ENCODE measurements at regions not wholly inside any gene's neighbourhood (a gene's known extent, or its start where the extent isn't known, plus 50 kb on each side); places are given as distances from the start of the nearest gene placed in this dataset.
"Not testable (repeated sequence)": the region's sequence is repeated elsewhere in the genome, so short reads cannot be mapped to it uniquely, and the experiment has no call there.

DNA sequence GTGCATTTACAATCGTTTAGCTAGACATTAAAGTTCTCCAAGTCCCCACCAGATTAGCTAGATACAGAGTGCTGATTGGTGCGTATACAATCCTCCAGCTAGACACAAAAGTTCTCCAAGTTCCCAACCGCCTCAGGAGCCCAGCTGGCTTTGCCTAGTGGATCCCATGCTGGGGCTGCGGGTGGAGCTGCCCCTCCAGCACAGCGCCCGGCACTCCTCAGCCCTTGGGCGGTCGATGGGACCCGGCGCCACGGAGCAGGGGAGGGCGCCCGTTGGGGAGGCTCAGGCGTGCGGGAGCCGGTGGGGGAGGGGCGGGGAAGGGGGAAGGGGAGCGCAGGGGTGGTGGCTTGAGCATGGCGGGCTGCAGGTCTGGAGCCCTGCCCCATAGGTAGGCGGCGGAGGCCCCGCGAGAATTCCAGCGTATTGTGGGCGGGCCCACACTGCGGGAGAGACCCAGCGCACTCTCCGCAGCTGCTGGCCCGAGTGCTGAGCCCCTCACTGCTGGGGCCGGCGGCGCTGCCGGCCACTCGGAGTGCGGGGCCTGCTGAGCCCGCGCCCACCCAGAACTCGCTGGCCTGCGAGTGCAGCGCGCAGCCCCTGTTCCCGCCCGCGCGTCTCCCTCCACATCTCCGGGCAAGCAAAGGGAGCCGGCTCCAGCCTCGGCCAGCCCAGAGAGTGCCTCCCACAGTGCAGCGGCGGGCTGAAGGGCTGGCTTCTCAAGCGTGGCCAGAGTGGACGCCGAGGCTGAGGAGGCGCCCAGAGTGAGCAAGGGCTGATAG, 907.5 kb downstream of the CDH8 start:
- no peaks in the 10 kb centered on the region for H3K9me3 ChIP-seq (ENCODE audit: low read depth, low read length)
- H3K4me1 ChIP-seq (ENCODE audit: insufficient read depth, low read length) = no peaks in the 10 kb centered on the region
- H3K27me3 ChIP-seq (ENCODE audit: insufficient read depth, low read length) = no peaks in the 10 kb centered on the region
- peak; percentile 18 for DNase-seq (ENCODE audit: insufficient read length, low spot score, missing footprints)
- H3K36me3 ChIP-seq (ENCODE audit: insufficient read depth, low read length) = no peaks in the 10 kb centered on the region
- H3K4me2 ChIP-seq (ENCODE audit: insufficient read depth, low read length) = no peak overlapping the region
- no peak overlapping the region for H3K27ac ChIP-seq (ENCODE audit: low read depth, low read length)
- H4K20me1 ChIP-seq (ENCODE audit: insufficient read depth, low read length) = no peaks in the 10 kb centered on the region
- no peak overlapping the region for H2AFZ ChIP-seq (ENCODE audit: low read length)
- H3K4me3 ChIP-seq (ENCODE audit: insufficient read depth, low read length) = no peak overlapping the region
- H3K79me2 ChIP-seq (ENCODE audit: insufficient read depth, low read length) = no peaks in the 10 kb centered on the region
- TF ChIP-seq, protein P1, sequence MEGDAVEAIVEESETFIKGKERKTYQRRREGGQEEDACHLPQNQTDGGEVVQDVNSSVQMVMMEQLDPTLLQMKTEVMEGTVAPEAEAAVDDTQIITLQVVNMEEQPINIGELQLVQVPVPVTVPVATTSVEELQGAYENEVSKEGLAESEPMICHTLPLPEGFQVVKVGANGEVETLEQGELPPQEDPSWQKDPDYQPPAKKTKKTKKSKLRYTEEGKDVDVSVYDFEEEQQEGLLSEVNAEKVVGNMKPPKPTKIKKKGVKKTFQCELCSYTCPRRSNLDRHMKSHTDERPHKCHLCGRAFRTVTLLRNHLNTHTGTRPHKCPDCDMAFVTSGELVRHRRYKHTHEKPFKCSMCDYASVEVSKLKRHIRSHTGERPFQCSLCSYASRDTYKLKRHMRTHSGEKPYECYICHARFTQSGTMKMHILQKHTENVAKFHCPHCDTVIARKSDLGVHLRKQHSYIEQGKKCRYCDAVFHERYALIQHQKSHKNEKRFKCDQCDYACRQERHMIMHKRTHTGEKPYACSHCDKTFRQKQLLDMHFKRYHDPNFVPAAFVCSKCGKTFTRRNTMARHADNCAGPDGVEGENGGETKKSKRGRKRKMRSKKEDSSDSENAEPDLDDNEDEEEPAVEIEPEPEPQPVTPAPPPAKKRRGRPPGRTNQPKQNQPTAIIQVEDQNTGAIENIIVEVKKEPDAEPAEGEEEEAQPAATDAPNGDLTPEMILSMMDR (IDR thresholded peaks at IDR 0.05; ENCODE audit: extremely low read depth, low read depth, low read length) = no peak

DNA sequence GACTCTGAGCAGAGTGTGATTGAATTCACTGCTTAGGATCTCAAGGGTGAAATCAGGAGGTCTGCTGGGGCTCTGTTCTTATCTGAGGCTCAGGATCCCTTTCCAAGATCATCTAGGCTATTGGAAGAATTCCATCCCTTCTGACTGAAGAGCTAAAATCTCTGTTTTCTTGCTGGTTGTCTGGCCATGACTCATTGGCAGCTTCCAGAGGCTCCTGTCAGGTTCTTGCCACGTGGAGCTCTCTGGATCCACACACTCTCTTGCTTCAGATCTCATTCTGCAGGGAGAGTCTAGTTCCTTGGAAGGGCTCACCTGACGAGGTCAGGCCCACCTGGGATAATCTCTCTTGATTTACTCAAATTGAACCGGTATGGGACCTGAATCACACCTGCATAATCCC, 930.7 kb downstream of the CDH8 start:
- H3K4me2 ChIP-seq (ENCODE audit: insufficient read depth, low read length) = no peak overlapping the region
- H3K36me3 ChIP-seq (ENCODE audit: insufficient read depth, low read length) = no peaks in the 10 kb centered on the region
- no peaks in the 10 kb centered on the region for H3K27me3 ChIP-seq (ENCODE audit: insufficient read depth, low read length)
- no peak overlapping the region for H3K27ac ChIP-seq (ENCODE audit: low read depth, low read length)
- no peaks in the 10 kb centered on the region for H4K20me1 ChIP-seq (ENCODE audit: insufficient read depth, low read length)
- H2AFZ ChIP-seq (ENCODE audit: low read length) = no peak overlapping the region
- no peaks in the 10 kb centered on the region for H3K4me1 ChIP-seq (ENCODE audit: insufficient read depth, low read length)
- DNase-seq (ENCODE audit: insufficient read length, low spot score, missing footprints) = no peak
- TF ChIP-seq, protein P1 (IDR thresholded peaks at IDR 0.05; ENCODE audit: extremely low read depth, low read depth, low read length) = no peak
- H3K9me3 ChIP-seq (ENCODE audit: low read depth, low read length) = peaks cover 3% of the 10 kb centered on the region
- no peaks in the 10 kb centered on the region for H3K79me2 ChIP-seq (ENCODE audit: insufficient read depth, low read length)
- H3K4me3 ChIP-seq (ENCODE audit: insufficient read depth, low read length) = no peak overlapping the region

GRCh38 chr16:61098505-61098904, 937.7 kb downstream of the CDH8 start:
- TF ChIP-seq, protein P1 (IDR thresholded peaks at IDR 0.05; ENCODE audit: extremely low read depth, low read depth, low read length) = no peak
- H3K4me1 ChIP-seq (ENCODE audit: insufficient read depth, low read length) = no peaks in the 10 kb centered on the region
- H3K4me3 ChIP-seq (ENCODE audit: insufficient read depth, low read length) = no peak overlapping the region
- no peaks in the 10 kb centered on the region for H3K79me2 ChIP-seq (ENCODE audit: insufficient read depth, low read length)
- H3K27me3 ChIP-seq (ENCODE audit: insufficient read depth, low read length) = no peaks in the 10 kb centered on the region
- no peak for DNase-seq (ENCODE audit: insufficient read length, low spot score, missing footprints)
- no peaks in the 10 kb centered on the region for H4K20me1 ChIP-seq (ENCODE audit: insufficient read depth, low read length)
- H3K36me3 ChIP-seq (ENCODE audit: insufficient read depth, low read length) = no peaks in the 10 kb centered on the region
- no peak overlapping the region for H2AFZ ChIP-seq (ENCODE audit: low read length)
- no peak overlapping the region for H3K27ac ChIP-seq (ENCODE audit: low read depth, low read length)
- no peaks in the 10 kb centered on the region for H3K9me3 ChIP-seq (ENCODE audit: low read depth, low read length)
- H3K4me2 ChIP-seq (ENCODE audit: insufficient read depth, low read length) = no peak overlapping the region

DNA sequence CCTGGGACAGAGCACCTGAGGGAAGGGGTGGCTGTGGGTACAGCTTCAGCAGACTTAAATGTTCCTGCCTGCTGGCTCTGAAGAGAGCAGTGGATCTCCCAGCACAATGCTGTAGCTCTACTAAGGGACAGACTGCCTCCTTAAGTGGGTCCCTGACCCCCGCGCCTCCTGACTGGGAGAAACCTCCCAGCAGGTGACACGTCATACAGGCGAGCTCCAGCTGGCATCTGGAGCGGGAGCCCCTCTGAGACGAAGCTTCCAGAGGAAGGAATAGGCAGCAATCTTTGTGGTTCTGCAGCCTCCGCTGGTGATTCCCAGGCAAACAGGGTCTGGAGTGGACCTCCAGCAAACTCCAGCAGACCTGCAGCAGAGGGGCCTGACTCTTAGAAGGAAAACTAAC, 944.9 kb downstream of the CDH8 start:
- DNase-seq (ENCODE audit: insufficient read length, low spot score, missing footprints); H4K20me1 ChIP-seq (ENCODE audit: insufficient read depth, low read length); H3K4me3 ChIP-seq (ENCODE audit: insufficient read depth, low read length); H3K79me2 ChIP-seq (ENCODE audit: insufficient read depth, low read length); H3K9me3 ChIP-seq (ENCODE audit: low read depth, low read length); H3K4me2 ChIP-seq (ENCODE audit: insufficient read depth, low read length); H3K4me1 ChIP-seq (ENCODE audit: insufficient read depth, low read length); H2AFZ ChIP-seq (ENCODE audit: low read length); H3K36me3 ChIP-seq (ENCODE audit: insufficient read depth, low read length); H3K27ac ChIP-seq (ENCODE audit: low read depth, low read length); H3K27me3 ChIP-seq (ENCODE audit: insufficient read depth, low read length): not testable (repeated sequence)
